DND-41 (cell line): ENCODE measurements at regions not wholly inside any gene's neighbourhood (a gene's known extent, or its start where the extent isn't known, plus 50 kb on each side); places are given as distances from the start of the nearest gene placed in this dataset.

Experiments used
- ATAC-seq: fragments of 200-7000 bp; cut with Tn5 transposase; 3 replicates; pipeline ENCODE4 v1.9.1; 2021; ENCODE audit warnings: low read depth; ENCODE audit not compliant: insufficient read depth
- DNase-seq: peaks from one replicate; pipeline ENCODE4 v3.0.0-alpha.2; 2020
- H2AFZ ChIP-seq: 2 replicates; pipeline ENCODE4 v1.6.0; 2012; ENCODE audit warnings: low read depth, low read length
- H3K27ac ChIP-seq: 2 replicates; pipeline ENCODE4 v1.5.1; 2012; ENCODE audit warnings: low read length, inconsistent platforms
- H3K27me3 ChIP-seq: fragments of 200-600 bp; sonication (generic); 2 replicates; pipeline ENCODE4 v1.6.0; 2012; ENCODE audit warnings: low read length, mild to moderate bottlenecking, inconsistent platforms; ENCODE audit not compliant: insufficient read depth, poor library complexity
- H3K36me3 ChIP-seq: 2 replicates; pipeline ENCODE4 v1.5.1; 2012; ENCODE audit warnings: low read length, inconsistent platforms; ENCODE audit not compliant: insufficient read depth
- H3K4me1 ChIP-seq: 2 replicates; pipeline ENCODE4 v1.5.1; 2012; ENCODE audit warnings: mild to moderate bottlenecking, low read length; ENCODE audit not compliant: insufficient read depth
- H3K4me2 ChIP-seq: 2 replicates; pipeline ENCODE4 v1.6.0; 2012; ENCODE audit warnings: mild to moderate bottlenecking, moderate library complexity, low read length, inconsistent platforms; ENCODE audit not compliant: insufficient read depth
- H3K4me3 ChIP-seq, 2 experiments: fragments of 200-600 bp in 1 of 2; shearing (Covaris generic) in 1 of 2; 2 replicates each; pipeline ENCODE4 v1.5.1; 2012 to 2016; ENCODE audit warnings: inconsistent platforms in 2 of 2, low read length in 2 of 2, mild to moderate bottlenecking in 2 of 2, low read depth in 1 of 2, moderate library complexity in 1 of 2
- H3K79me2 ChIP-seq: 2 replicates; pipeline ENCODE4 v1.6.0; 2012; ENCODE audit warnings: low read length, inconsistent platforms; ENCODE audit not compliant: insufficient read depth
- H3K9ac ChIP-seq: 2 replicates; pipeline ENCODE4 v1.6.0; 2012; ENCODE audit warnings: low read depth, mild to moderate bottlenecking, inconsistent platforms, low read length, moderate library complexity
- H3K9me3 ChIP-seq: 2 replicates; pipeline ENCODE4 v1.5.1; 2012; ENCODE audit warnings: low read length, moderate library complexity, mild to moderate bottlenecking, inconsistent platforms; ENCODE audit not compliant: insufficient read depth, severe bottlenecking
- H4K20me1 ChIP-seq: 2 replicates; pipeline ENCODE4 v1.6.0; 2012; ENCODE audit warnings: low read length; ENCODE audit not compliant: insufficient read depth
- CTCF ChIP-seq: IDR thresholded peaks from 2 replicates; pipeline ENCODE4 v1.5.1; 2012; ENCODE audit warnings: borderline replicate concordance, low read length, moderate library complexity, mild to moderate bottlenecking; ENCODE audit not compliant: poor library complexity, severe bottlenecking; ENCODE audit errors: extremely low read depth
- EZH2 ChIP-seq: IDR thresholded peaks from 3 replicates; pipeline ENCODE4 v1.6.1; 2012; ENCODE audit warnings: borderline replicate concordance, low read depth, mild to moderate bottlenecking, moderate library complexity, low read length, inconsistent platforms; ENCODE audit not compliant: severe bottlenecking

GRCh38 chrX:109793191-109793590 lies 60.1 kb upstream of the ACSL4 start:
- Histone ChIP-seq H2AFZ (no peak overlapping the region), H3K27ac (no peak overlapping the region), H3K9ac (no peak overlapping the region), H4K20me1 (no peaks in the 10 kb centered on the region), H3K79me2 (no peaks in the 10 kb centered on the region), H3K4me2 (no peak overlapping the region), H3K27me3 (no peaks in the 10 kb centered on the region), H3K4me3 (no peak overlapping the region), H3K36me3 (no peaks in the 10 kb centered on the region), H3K9me3 (no peaks in the 10 kb centered on the region), H3K4me1 (no peaks in the 10 kb centered on the region)
- no peak for ATAC-seq
- TF ChIP-seq EZH2 (no peak), CTCF (no peak)
- no peak for DNase-seq

GRCh38 chrX:109795682-109796081 lies 62.6 kb upstream of the ACSL4 start:
- no peaks in the 10 kb centered on the region for H3K4me1 ChIP-seq
- H3K27me3 ChIP-seq, result no peaks in the 10 kb centered on the region
- DNase-seq (no peak), ATAC-seq (no peak)
- no peaks in the 10 kb centered on the region for H3K79me2 ChIP-seq
- H3K4me3 ChIP-seq, result no peak overlapping the region
- no peak for TF ChIP-seq CTCF
- TF ChIP-seq EZH2, result no peak
- H3K9ac ChIP-seq, result no peak overlapping the region
- H4K20me1 ChIP-seq, result no peaks in the 10 kb centered on the region
- H3K9me3 ChIP-seq, result no peaks in the 10 kb centered on the region
- no peak overlapping the region for H3K27ac ChIP-seq
- H3K36me3 ChIP-seq, result no peaks in the 10 kb centered on the region
- H2AFZ ChIP-seq, result no peak overlapping the region
- H3K4me2 ChIP-seq, result no peak overlapping the region

- H3K4me1 ChIP-seq, result no peaks in the 10 kb centered on the region
- H3K27ac ChIP-seq, result no peak overlapping the region
- no peaks in the 10 kb centered on the region for H3K27me3 ChIP-seq
- no peaks in the 10 kb centered on the region for H3K79me2 ChIP-seq
- TF ChIP-seq EZH2 (no peak), CTCF (no peak)
- no peak overlapping the region for H3K9ac ChIP-seq
- H3K4me3 ChIP-seq, result no peak overlapping the region
- H2AFZ ChIP-seq, result no peak overlapping the region
- no peak overlapping the region for H3K4me2 ChIP-seq
- no peaks in the 10 kb centered on the region for H4K20me1 ChIP-seq
- ATAC-seq (no peak), DNase-seq (no peak)
- no peaks in the 10 kb centered on the region for H3K9me3 ChIP-seq
- no peaks in the 10 kb centered on the region for H3K36me3 ChIP-seq
These were observed 64.4 kb upstream of the ACSL4 start for GRCh38 chrX:109797311-109797975.

- H3K4me3 ChIP-seq, result no peak overlapping the region
- H4K20me1 ChIP-seq, result no peaks in the 10 kb centered on the region
- TF ChIP-seq CTCF, result no peak
- no peak for TF ChIP-seq EZH2
- H2AFZ ChIP-seq, result no peak overlapping the region
- no peak for DNase-seq
- no peak for ATAC-seq
- H3K9ac ChIP-seq, result no peak overlapping the region
- H3K9me3 ChIP-seq, result no peaks in the 10 kb centered on the region
- no peaks in the 10 kb centered on the region for H3K27me3 ChIP-seq
- H3K36me3 ChIP-seq, result no peaks in the 10 kb centered on the region
- no peaks in the 10 kb centered on the region for H3K4me1 ChIP-seq
- H3K27ac ChIP-seq, result no peak overlapping the region
- no peaks in the 10 kb centered on the region for H3K79me2 ChIP-seq
- no peak overlapping the region for H3K4me2 ChIP-seq
These were observed 79.2 kb upstream of the ACSL4 start for GRCh38 chrX:109812236-109812635.
